HG03457 (cell line): ENCODE measurements at regions not wholly inside any gene's neighbourhood (a gene's known extent, or its start where the extent isn't known, plus 50 kb on each side); places are given as distances from the start of the nearest gene placed in this dataset.

ENCODE experiments used
- ATAC-seq: cut with Tn5 transposase; IDR thresholded peaks from one replicate; pipeline ENCODE4 v1.9.1; 2021; ENCODE audit warnings: moderate number of reproducible peaks; ENCODE audit not compliant: unreplicated experiment

- ATAC-seq = no peak
Observed at GRCh38 chr5:97670447-97670846, 487.4 kb upstream of the RIOK2 start.

DNA sequence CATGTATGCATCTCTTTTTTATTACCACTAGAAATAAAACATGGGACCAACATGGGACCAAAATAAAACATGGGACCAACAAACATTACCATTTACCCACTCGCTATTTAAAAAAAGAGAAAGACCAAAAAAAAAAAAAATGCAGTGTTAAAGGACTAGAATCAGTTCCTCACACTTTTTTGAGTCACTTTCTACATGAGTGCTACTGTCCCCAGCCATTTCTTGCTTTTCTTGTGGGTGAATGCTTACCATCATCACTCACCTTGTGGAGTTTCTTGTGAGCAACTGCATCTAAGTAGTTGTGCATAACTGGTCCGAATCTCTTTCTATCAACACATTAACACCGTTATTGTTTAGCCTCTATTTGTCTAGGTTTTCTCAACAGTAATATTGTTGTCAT, 493.6 kb upstream of the RIOK2 start:
- no peak for ATAC-seq

- ATAC-seq = no peak
Observed at GRCh38 chr5:97694091-97694490, 511.0 kb upstream of the RIOK2 start.

DNA sequence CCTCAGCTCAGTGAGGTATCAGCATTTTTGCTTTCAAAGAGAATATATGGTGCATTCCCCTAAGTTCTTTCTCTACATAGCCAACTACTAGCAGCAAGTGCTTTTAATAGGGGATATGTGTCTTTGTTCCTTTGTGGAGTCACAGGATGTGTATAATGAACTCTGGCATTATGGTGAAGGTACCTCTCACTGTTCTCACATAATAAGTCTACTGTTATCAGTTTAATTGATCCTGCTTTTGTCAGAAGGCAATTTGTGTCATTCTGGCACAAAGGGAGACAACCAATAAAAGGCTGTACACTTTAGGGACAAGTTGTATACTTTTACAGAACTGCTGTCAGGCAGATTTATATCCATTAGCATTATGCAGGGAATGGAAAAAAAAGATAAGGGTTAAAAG, 531.4 kb upstream of the RIOK2 start:
- ATAC-seq = no peak

DNA sequence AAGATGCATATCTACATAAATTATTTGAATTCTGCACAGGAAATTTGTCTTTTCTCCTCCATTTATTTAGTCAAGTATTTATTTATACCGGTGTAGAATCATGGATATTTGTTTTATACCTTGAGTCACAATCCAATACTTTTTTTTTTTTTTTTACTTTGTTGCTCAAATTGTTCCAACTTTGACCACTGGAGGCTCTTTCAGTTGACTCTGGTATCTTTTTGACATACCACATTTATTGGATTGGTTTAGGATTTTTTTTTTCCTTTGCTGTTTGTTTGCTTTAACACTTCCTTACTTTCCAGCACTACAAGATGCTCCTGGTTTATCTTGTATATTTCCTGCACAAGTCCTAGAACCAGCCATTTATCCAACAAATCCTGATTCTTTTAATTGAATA, 543.1 kb upstream of the RIOK2 start:
- ATAC-seq = no peak

DNA sequence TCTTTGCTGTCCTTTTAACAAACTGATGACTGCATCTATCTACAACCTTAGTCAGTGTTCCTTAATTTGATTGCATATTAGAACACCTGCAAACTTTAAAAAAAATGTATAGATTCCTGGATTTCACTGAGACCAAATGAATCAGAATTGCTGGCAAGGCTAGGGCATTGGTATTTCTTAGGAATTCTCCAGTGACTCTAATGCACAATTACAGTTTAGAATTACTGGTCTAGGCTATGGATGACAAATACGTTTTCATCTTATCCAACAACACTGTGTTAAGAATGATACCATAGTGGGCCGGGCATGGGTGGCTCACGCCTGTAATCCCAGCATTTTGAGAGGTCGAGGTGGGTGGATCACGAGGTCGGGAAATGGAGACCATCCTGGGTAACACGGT, 545.9 kb upstream of the RIOK2 start:
- no peak for ATAC-seq

DNA sequence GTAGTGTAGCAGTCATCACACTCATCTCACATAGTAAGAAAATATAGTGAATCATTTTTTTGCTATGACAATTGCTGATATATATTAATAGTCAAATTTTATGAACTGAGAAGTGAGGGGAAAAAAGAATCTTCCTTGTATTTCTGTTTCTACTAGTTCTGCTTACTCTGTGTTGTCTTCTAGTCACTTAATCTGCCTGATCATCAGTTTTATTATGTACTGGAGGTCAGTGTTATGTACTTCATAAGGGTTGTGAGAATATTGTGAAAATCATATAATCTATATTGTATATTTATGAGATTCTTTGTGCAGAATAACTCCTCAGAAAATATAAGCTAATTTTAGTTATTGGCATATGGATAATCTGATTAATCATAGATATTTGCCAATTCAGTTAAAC, 546.9 kb upstream of the RIOK2 start:
- ATAC-seq = no peak

GRCh38 chr5:97735209-97735608, 552.2 kb upstream of the RIOK2 start:
- ATAC-seq = no peak

- no peak for ATAC-seq
Observed at GRCh38 chr5:97737608-97738007, 554.6 kb upstream of the RIOK2 start.

- no peak for ATAC-seq
Observed at GRCh38 chr5:97745817-97746216, 562.8 kb upstream of the RIOK2 start.

DNA sequence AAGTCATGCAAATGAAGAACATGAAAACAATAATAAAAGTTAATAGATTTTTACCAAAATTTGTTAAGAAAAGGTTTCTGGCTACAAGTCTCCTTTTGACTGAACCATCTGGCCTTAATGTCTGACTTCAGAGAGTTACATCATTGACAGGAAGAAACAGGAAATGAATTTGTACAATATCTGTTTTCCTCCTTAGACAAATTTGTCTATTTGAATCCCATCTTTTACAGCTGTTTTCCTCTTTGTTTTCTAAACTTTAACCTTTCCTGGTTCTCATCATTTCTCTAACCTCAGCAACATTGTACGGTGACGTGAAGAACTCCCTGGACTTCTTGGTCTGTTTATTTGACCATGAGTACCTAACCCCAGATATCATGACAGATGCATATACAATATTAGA, 567.5 kb upstream of the RIOK2 start:
- no peak for ATAC-seq

- no peak for ATAC-seq
Observed at GRCh38 chr5:97751540-97751939, 568.5 kb upstream of the RIOK2 start.

GRCh38 chr5:97752871-97753270, 569.8 kb upstream of the RIOK2 start:
- no peak for ATAC-seq

DNA sequence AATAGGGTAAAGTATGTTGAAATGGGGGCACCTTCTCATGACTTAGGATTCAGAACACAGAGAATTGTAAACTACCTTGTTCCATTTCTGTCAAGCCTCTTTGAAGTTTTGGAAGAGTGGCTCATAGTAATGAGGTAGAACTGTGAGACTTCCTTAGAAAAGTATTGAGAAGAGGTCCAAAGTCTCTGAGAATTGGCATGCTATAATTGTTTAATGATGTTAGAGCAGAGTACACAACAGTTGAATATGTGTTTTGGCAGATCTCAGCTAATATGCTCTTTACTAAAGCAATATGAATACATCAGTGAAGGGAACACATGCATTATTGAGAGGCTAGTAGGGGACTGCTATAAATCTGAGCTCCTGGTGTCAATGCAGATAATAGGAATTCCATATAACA, 579.4 kb upstream of the RIOK2 start:
- ATAC-seq = no peak

GRCh38 chr5:97764700-97765099, 581.7 kb upstream of the RIOK2 start:
- ATAC-seq = no peak

DNA sequence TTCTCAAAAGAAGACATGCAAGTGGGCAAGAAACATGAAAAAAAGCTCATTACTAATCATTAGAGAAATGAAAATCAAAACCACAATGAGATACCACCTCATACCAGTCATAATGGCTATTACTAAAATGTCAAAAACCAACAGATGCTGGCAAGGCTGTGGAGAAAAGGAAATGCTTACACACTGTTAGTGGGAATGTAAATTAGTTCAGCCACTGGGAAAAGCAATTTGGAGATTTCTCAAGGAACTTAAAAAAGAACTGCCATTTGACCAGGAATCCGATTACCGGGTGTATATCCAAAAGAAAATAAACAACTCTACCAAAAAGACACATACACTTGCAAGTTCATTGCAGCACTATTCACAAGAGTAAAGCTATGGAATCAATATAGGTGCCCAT, 595.4 kb upstream of the RIOK2 start:
- ATAC-seq = no peak

DNA sequence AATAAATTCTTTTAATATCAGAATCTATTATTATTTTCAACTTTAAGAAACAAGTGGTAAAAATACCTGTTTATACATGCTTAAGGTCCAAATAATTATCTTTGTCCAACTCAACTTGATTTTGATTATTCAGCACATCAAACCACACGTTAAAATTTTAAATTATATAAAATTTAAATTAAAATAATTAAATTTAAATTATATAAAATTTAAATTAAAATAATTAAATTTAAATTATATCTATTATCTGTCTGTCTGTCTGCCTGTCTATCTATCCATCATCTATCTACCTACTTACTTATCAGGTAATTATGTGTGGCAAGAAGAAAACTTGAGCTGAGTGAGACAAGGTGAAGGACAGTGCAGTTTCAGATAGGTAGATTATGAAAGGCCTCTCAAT, 605.3 kb upstream of the RIOK2 start:
- no peak for ATAC-seq

- no peak for ATAC-seq
Observed at GRCh38 chr5:97797994-97798451, 615.0 kb upstream of the RIOK2 start.

DNA sequence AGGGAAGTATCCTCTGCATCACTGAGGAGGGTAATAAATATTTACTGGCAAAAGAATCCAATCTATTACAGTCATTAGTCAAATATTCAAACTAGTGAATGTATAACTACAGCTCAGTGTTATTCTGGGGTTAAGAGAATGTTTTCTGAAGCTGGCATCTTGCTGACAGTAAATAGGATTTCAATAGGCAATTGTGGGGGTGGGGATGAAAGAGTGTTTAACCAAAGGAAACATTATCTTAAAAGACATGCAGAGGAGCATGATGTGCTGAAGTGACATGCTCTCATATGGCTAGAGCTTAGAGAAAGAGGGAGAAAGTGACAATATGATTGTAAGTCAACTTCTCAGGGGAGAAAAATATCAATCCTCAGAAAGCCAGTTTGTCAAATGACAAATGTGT, 618.4 kb upstream of the RIOK2 start:
- no peak for ATAC-seq

- ATAC-seq = no peak
Observed at GRCh38 chr5:97820138-97820537, 637.1 kb upstream of the RIOK2 start.

GRCh38 chr5:97832645-97833296, 649.7 kb upstream of the RIOK2 start:
- ATAC-seq = no peak

GRCh38 chr5:97834561-97834960, 651.5 kb upstream of the RIOK2 start:
- no peak for ATAC-seq

- no peak for ATAC-seq
Observed at GRCh38 chr5:97835112-97835511, 652.1 kb upstream of the RIOK2 start.
